Stimulated activated naive B cell treated with anti-CD40 and anti-IgM and Interleukin-4, amounts not matched to agents 10 μg/mL and 1 μg/mL and 100 μg/mL, for 72 hours (primary cell): ENCODE measurements at regions not wholly inside any gene's neighbourhood (a gene's known extent, or its start where the extent isn't known, plus 50 kb on each side); places are given as distances from the start of the nearest gene placed in this dataset.
"Not testable (repeated sequence)": the region's sequence is repeated elsewhere in the genome, so short reads cannot be mapped to it uniquely, and the experiment has no call there.

ENCODE experiments used
- ATAC-seq, 2 donors: fragments of 150-1000 bp; cut with Tn5 transposase; replicated peaks; 2 replicates each; pipeline ENCODE4 v1.10.0; 2021; ENCODE audit warnings: moderate library complexity in 1 of 2
- DNase-seq: peaks from one replicate; pipeline ENCODE4 v3.0.0; 2021
- H3K27ac Mint-ChIP-seq: one replicate; pipeline ENCODE4 v1.8.0; 2022; ENCODE audit warnings: mild to moderate bottlenecking, mixed read lengths
- H3K27me3 Mint-ChIP-seq, 2 donors: one replicate each; pipeline ENCODE4 v1.8.0; 2022; ENCODE audit warnings: mixed read lengths in 2 of 2
- H3K36me3 Mint-ChIP-seq, 2 donors: one replicate each; pipeline ENCODE4 v1.8.0; 2022; ENCODE audit warnings: mixed read lengths in 2 of 2, mild to moderate bottlenecking in 1 of 2
- H3K4me1 Mint-ChIP-seq, 2 donors: one replicate each; pipeline ENCODE4 v1.8.0; 2022; ENCODE audit warnings: mixed read lengths in 2 of 2, mild to moderate bottlenecking in 1 of 2
- H3K4me3 Mint-ChIP-seq, 2 donors: one replicate each; pipeline ENCODE4 v1.8.0; 2022; ENCODE audit warnings: mild to moderate bottlenecking in 2 of 2, mixed read lengths in 2 of 2, moderate library complexity in 1 of 2
- H3K9me3 Mint-ChIP-seq, 2 donors: one replicate each; pipeline ENCODE4 v1.8.0; 2022; ENCODE audit warnings: mixed read lengths in 2 of 2, mild to moderate bottlenecking in 1 of 2

DNA sequence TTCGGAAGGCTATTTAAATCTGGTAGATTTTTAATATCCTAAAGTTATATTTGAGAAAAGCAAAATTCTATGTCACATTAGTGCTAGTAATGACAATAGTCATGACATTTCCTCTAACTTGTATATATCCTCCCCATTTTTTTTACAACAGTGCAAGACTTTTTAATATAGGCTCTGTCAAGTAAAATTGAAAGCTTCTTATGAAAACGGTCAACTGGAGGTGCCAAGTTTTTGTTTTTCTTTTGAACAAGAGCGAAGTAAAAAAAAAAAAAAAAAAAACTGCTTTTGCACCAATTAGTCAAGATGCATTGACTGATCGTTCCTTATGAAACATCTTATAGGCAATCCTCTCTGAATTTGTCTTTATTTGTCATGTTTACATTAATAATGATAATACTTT, 389.3 kb downstream of the STK39 start:
- no peaks in the 10 kb centered on the region for H3K4me1 Mint-ChIP-seq
- H3K9me3 Mint-ChIP-seq: no peaks in the 10 kb centered on the region

DNA sequence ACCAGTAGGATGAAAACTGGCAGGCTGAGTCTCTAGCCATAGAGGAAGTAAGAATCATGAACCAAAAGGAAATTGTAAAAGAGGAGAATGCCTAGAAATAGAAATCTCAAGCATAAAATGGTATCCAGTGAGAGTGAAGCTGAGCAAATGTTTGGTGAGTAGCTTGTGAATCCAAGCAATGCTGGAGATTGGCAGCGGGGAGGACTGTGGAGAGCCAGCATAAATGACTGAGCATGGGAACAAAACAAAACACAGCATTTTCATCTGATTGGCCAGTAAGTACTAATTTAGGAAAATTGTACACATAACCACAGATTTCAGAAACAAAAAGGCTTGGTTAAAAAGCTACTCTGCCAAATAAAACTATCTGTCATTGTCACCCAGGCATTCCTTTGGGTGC, 390.0 kb downstream of the STK39 start:
- Mint-ChIP-seq H3K36me3 (no peaks in the 10 kb centered on the region), H3K4me1 (no peaks in the 10 kb centered on the region), H3K4me3 (no peak overlapping the region), H3K27ac (no peak overlapping the region), H3K27me3 (peaks cover 0 to 4% of the 10 kb centered on the region in 2 donors), H3K9me3 (no peaks in the 10 kb centered on the region)
- ATAC-seq: no peak
- DNase-seq: no peak

More for the DNA sequence above, 389.3 kb downstream of the STK39 start:
- H3K27ac Mint-ChIP-seq: no peak overlapping the region
- ATAC-seq (no peak), DNase-seq (no peak)
- no peaks in the 10 kb centered on the region for H3K36me3 Mint-ChIP-seq
- peaks cover 0 to 4% of the 10 kb centered on the region in 2 donors for H3K27me3 Mint-ChIP-seq
- H3K4me3 Mint-ChIP-seq: no peak overlapping the region

DNA sequence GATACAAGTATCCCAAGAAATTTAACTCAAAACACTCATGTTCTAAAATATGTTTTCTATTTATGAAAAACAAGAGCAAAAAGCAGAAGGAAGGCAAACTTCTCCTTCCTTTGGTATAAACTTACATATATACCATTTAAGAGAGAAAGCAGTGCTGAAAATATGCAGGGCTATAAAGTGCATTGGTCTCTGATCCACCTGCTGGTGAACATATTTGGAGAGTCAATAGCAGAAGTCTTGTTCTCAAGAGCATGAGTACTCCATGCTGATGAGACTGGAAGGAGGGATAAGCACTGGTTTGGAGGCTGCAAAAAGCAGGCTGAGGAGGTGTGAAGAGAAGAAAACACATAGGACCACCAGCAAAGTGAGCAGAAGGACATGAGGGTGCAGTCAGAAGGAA, 391.2 kb downstream of the STK39 start:
- ATAC-seq: no peak
- no peaks in the 10 kb centered on the region for H3K9me3 Mint-ChIP-seq
- no peaks in the 10 kb centered on the region for H3K4me1 Mint-ChIP-seq
- H3K36me3 Mint-ChIP-seq: no peaks in the 10 kb centered on the region
- peaks cover 0 to 4% of the 10 kb centered on the region in 2 donors for H3K27me3 Mint-ChIP-seq
- no peak for DNase-seq
- H3K4me3 Mint-ChIP-seq: no peak overlapping the region
- H3K27ac Mint-ChIP-seq: no peak overlapping the region

DNA sequence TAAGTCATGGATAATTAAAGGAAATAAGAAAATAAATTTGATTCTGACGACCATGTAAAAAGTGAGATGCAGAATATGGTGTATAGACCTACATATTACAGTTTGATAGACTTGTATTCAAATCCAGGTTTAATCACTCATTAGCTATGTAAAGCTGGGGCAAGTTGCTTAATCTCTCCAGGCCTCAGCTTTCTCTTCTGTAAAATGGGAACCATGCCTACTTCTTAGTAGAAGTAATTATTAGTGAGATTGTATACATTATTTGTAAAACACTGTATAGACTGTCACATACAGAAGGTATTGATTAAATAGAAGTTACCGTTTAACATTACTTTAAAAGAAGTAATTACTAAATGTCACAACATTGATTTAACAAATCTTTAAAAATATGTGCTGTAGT, 392.2 kb downstream of the STK39 start:
- H3K27ac Mint-ChIP-seq: no peak overlapping the region
- no peaks in the 10 kb centered on the region for H3K36me3 Mint-ChIP-seq
- peaks cover 0 to 2% of the 10 kb centered on the region in 2 donors for H3K9me3 Mint-ChIP-seq
- peaks cover 0 to 4% of the 10 kb centered on the region in 2 donors for H3K27me3 Mint-ChIP-seq
- DNase-seq (no peak), ATAC-seq (no peak)
- no peaks in the 10 kb centered on the region for H3K4me1 Mint-ChIP-seq
- H3K4me3 Mint-ChIP-seq: no peak overlapping the region

DNA sequence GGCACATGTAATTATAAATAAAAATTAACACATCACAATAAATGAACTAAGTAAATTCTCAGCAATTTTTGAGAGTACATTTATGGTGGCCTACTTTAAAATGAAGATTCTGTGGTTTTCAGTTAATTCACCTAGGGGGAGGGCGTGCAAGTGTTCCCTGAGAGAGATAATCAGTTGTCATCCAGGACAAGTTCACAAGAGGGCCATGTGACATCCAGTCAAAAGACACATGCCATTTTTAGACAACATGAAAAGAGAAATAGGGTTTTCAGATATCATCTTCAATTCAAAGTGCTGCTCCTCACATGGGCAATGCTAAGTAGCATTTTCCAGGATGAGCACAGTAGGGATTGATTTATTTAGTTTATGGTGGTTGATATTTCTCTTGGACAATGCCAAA, 393.7 kb downstream of the STK39 start:
- Mint-ChIP-seq H3K9me3 (peaks cover 0 to 6% of the 10 kb centered on the region in 2 donors), H3K27ac (no peak overlapping the region), H3K36me3 (no peaks in the 10 kb centered on the region), H3K4me3 (no peak overlapping the region), H3K27me3 (peaks cover 0 to 4% of the 10 kb centered on the region in 2 donors), H3K4me1 (no peaks in the 10 kb centered on the region)
- ATAC-seq (no peak), DNase-seq (no peak)

DNA sequence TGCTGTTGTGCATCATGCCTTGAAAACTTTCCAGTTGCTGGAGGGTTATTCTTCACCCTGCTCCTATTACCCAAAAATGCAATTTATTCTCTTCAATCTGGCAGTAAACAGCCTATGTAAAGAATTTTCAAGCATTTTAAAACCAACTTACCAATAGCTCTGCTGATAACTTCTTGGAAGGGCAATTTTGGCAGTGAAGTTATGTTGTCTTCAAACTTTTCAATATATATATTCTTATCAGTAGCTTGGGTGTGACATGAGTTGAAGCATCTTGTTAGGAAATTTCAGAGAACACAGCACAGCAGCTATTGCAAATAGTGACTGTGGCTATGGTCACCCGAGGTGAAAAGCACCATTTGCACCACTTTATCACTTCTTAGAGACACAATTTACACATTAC, 395.5 kb downstream of the STK39 start:
- Mint-ChIP-seq H3K36me3 (no peaks in the 10 kb centered on the region), H3K27ac (no peak overlapping the region), H3K4me3 (no peak overlapping the region), H3K4me1 (peaks cover 0 to 2% of the 10 kb centered on the region in 2 donors), H3K9me3 (peaks cover 6 to 7% of the 10 kb centered on the region in 2 donors), H3K27me3 (peaks cover 7 to 10% of the 10 kb centered on the region in 2 donors)
- DNase-seq: no peak
- no peak for ATAC-seq

DNA sequence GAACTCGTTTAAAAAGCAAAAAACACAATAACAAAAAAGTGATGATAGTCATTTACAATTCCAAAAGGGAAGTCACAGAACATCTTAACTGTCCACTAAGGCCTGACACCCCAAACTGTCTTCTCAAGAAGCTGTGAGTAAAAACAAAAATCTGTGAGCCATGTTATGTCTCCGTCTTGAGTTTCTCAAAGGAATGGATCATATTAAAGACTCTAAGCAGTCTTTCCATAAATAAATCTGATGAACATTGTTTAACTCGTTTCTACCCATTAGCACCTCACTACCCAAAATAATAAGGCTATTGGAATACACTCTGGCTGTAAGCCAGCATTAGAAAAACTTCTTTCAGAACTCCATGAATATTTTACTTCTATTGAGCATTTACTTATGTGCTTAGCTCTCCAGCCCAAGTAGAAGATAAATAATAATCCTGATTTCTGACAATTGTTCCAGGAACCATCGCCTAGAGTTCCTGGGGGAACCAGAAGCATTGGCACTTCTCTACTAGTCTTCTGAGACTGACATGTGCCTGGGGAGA, 396.0 kb downstream of the STK39 start:
- H3K27me3 Mint-ChIP-seq: peaks cover 7 to 9% of the 10 kb centered on the region in 2 donors
- H3K9me3 Mint-ChIP-seq: peaks cover 6 to 9% of the 10 kb centered on the region in 2 donors
- peaks cover 0 to 2% of the 10 kb centered on the region in 2 donors for H3K4me1 Mint-ChIP-seq
- H3K27ac Mint-ChIP-seq: no peak overlapping the region
- H3K36me3 Mint-ChIP-seq: no peaks in the 10 kb centered on the region
- no peak overlapping the region for H3K4me3 Mint-ChIP-seq
- ATAC-seq (no peak), DNase-seq (no peak)

DNA sequence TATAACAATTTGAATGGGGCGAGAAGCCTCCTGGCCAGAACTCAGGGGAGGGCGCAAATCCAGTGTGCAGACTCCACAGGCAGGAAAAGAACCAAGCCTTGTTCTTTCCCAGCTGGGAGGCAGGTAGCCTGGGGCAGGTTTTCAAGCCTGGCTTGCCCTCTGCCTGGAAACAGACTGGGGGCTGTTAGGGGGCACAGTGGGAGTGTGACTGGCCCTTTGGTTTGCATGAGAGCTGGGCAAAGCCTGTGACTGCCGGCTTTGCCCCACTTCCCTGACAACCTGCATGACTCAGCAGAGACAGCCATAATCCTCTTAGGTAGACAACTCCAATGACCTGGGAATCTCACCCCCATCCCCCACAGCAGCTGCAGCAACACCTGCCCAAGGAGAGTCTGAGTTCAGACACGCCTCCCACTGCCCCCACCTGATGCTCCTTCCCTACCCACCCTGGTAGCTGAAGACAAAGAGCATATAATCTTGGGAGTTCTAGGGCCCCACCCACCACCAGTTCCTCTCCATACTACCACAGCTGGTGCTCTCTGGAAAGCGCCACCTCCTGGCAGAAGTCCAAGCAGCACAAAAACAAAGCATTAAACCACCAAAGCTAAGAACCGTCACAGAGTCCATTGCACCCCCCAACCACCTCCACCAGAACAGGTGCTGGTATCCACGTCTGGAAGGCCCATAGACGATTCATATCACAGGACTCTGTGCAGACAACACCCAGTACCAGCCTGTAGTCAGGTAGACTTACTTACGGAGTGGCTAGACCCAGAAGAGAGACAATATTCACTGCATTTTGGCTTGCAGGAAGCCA, 402.5 kb downstream of the STK39 start:
- Mint-ChIP-seq H3K4me3 (no peak overlapping the region), H3K36me3 (no peaks in the 10 kb centered on the region), H3K27ac (no peak overlapping the region), H3K9me3 (peaks cover 6 to 7% of the 10 kb centered on the region in 2 donors), H3K4me1 (peaks cover 0 to 2% of the 10 kb centered on the region in 2 donors), H3K27me3 (peaks cover 15 to 33% of the 10 kb centered on the region in 2 donors)
- ATAC-seq (no peak), DNase-seq (no peak)

DNA sequence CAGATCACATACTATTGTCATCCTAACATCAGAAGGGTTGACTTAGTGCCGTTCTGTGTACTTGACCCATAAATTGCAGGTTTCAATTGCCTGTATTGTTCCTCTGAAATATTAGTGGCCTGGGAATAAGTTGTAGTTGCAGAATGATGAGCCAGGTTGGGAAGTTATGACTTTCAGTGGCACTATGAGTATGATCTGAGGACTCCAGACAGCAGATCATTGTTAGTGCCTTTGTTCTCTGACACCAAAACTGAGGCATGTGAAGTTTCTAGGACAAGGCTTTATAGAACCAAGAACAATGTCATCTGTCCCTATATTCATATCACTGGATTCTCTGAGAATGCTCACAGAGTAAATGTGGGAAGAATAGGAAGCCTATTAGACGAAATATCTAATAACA, 403.7 kb downstream of the STK39 start:
- H3K36me3 Mint-ChIP-seq: no peaks in the 10 kb centered on the region
- H3K27ac Mint-ChIP-seq: no peak overlapping the region
- H3K4me3 Mint-ChIP-seq: no peak overlapping the region
- no peak for DNase-seq
- peaks cover 3 to 6% of the 10 kb centered on the region in 2 donors for H3K9me3 Mint-ChIP-seq
- no peak for ATAC-seq
- H3K4me1 Mint-ChIP-seq: peaks cover 0 to 2% of the 10 kb centered on the region in 2 donors
- H3K27me3 Mint-ChIP-seq: peaks cover 15 to 33% of the 10 kb centered on the region in 2 donors

DNA sequence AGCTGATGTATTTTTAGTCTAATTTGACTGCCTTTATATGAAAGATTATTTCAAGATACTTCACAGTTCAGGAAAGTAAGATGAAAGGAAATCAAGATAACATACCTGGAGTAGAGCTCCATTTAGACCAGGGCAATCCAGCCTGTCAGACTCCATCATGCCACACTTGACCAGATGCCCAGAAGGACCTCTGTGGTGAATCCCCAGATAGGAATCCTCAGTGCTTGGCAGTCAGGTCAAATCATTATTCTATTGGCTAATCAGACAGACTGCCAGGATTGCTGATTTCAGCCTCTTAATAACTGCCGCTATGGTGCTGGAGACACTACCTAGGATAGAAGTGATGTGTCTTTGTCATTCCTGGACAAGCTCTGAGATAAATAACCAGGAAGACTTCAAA, 404.2 kb downstream of the STK39 start:
- no peak for DNase-seq
- Mint-ChIP-seq H3K27ac (no peak overlapping the region), H3K27me3 (peaks cover 15 to 33% of the 10 kb centered on the region in 2 donors), H3K9me3 (peaks cover 3 to 6% of the 10 kb centered on the region in 2 donors), H3K4me1 (peaks cover 0 to 2% of the 10 kb centered on the region in 2 donors), H3K4me3 (no peak overlapping the region), H3K36me3 (no peaks in the 10 kb centered on the region)
- no peak for ATAC-seq

DNA sequence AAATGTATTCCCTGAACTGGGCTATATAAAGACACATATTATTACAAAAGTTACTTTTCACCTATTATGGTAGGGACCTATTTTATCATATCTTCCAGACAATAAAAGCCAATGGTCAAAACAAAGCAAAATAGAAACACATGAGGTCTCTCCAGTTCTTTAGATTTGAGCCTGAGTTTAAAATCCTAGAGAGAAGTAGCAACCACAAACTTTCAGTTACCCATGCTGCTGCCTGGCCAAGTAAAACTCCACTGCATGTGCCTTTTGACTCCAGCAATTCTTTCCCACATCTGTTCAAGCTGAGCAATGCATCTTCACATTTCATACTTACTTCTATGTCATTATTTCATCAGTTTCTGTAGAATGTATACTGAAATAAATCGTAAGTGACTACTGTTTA, 405.3 kb downstream of the STK39 start:
- ATAC-seq (no peak), DNase-seq (no peak)
- Mint-ChIP-seq H3K9me3 (peaks cover 0 to 1% of the 10 kb centered on the region in 2 donors), H3K27ac (no peak overlapping the region), H3K36me3 (no peaks in the 10 kb centered on the region), H3K4me1 (no peaks in the 10 kb centered on the region), H3K27me3 (peaks cover 9 to 26% of the 10 kb centered on the region in 2 donors), H3K4me3 (no peak overlapping the region)

DNA sequence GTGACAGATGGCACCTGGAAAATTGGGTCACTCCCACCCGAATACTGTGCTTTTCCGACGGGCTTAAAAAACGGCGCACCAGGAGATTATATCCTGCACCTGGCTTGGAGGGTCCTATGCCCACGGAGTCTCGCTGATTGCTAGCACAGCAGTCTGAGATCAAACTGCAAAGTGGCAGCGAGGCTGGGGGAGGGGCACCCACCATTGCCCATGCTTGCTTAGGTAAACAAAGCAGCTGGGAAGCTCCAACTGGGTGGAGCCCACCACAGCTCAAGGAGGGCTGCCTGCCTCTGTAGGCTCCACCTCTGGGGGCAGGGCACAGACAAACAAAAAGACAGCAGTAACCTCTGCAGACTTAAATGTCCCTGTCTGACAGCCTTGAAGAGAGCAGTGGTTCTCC, 412.1 kb downstream of the STK39 start:
- H3K9me3 Mint-ChIP-seq, ATAC-seq, DNase-seq, H3K36me3 Mint-ChIP-seq, H3K27ac Mint-ChIP-seq, H3K4me3 Mint-ChIP-seq, H3K4me1 Mint-ChIP-seq, H3K27me3 Mint-ChIP-seq: not testable (repeated sequence)

DNA sequence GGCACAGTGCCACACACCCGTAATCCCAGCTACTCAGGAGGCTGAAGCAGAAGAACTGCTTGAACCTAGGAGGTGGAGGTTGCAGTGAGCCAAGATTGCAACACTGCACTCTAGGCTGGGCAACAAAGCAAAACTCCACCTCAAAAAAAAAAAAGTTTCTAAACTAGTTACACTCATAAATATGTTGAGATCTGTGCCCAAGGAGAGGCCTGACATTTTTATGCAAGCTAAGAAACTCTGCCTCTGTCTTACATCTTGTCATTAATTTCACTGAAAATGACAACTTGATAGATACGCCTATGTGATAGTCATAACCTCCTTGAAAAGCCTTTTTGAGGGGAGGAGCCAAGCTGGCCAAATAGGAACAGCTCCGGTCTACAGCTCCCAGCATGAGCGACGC, 412.7 kb downstream of the STK39 start:
- peaks cover 0 to 3% of the 10 kb centered on the region in 2 donors for H3K27me3 Mint-ChIP-seq
- H3K36me3 Mint-ChIP-seq: no peaks in the 10 kb centered on the region
- ATAC-seq (no peak), DNase-seq (no peak)
- no peaks in the 10 kb centered on the region for H3K9me3 Mint-ChIP-seq
- H3K4me1 Mint-ChIP-seq: no peaks in the 10 kb centered on the region
- H3K27ac Mint-ChIP-seq: no peak overlapping the region
- no peak overlapping the region for H3K4me3 Mint-ChIP-seq

DNA sequence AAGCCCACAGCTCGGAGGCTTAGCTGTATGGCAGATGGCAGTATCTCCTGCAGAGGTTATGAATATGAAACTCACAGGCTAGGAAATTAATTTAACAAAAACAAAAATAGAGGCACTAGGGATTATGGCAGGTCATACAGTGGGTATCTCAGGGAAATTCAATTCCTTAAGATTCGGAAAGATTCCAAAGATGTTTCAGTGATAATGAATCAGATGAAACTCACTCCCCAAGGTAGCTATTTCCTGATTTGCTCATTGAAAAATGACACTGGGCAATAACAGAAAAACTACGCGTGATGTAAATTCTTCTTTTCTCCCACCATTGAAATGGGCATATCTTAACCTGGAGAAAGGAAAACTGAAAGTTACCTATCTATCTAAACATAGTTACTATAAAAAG, 414.1 kb downstream of the STK39 start:
- DNase-seq (no peak), ATAC-seq (no peak)
- Mint-ChIP-seq H3K36me3 (no peaks in the 10 kb centered on the region), H3K4me1 (no peaks in the 10 kb centered on the region), H3K27ac (no peak overlapping the region), H3K4me3 (no peak overlapping the region), H3K27me3 (peaks cover 0 to 8% of the 10 kb centered on the region in 2 donors), H3K9me3 (no peaks in the 10 kb centered on the region)

DNA sequence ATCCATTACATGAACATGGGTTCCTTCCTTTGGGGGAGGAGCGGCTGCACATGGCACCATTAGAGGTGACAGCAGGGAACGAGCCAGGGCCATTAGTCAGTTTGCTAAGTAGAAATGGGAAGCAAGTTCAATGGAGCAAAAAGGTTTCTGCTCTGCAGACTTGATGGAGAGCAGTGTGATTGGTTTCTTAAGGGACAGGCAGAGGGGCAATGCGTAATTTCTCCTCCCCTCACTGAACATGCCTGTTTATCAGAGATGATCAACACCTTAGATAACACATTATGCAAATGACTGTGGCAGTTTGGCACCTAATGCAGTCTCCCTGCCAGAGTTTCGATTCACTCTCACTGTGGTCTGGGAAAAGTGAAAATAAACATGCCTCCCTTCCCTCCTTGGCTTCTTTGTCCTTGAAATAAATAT, 414.5 kb downstream of the STK39 start:
- H3K9me3 Mint-ChIP-seq: no peaks in the 10 kb centered on the region
- ATAC-seq (no peak), DNase-seq (no peak)
- no peak overlapping the region for H3K4me3 Mint-ChIP-seq
- H3K27me3 Mint-ChIP-seq: peaks cover 0 to 8% of the 10 kb centered on the region in 2 donors
- no peaks in the 10 kb centered on the region for H3K4me1 Mint-ChIP-seq
- H3K36me3 Mint-ChIP-seq: no peaks in the 10 kb centered on the region
- no peak overlapping the region for H3K27ac Mint-ChIP-seq
